H9 (cell line): ENCODE measurements at regions not wholly inside any gene's neighbourhood (a gene's known extent, or its start where the extent isn't known, plus 50 kb on each side); places are given as distances from the start of the nearest gene placed in this dataset.

Experiments
- DNase-seq: peaks from one replicate; pipeline ENCODE4 v3.0.0-alpha.2; 2017
- H2AFZ ChIP-seq: one replicate; pipeline ENCODE4 v1.6.1; 2013; ENCODE audit warnings: mild to moderate bottlenecking, low read length, control low read depth, moderate library complexity
- H2AK5ac ChIP-seq: 2 replicates; pipeline ENCODE4 v1.6.1; 2013; ENCODE audit warnings: low read length, control low read depth, mixed read lengths; ENCODE audit not compliant: insufficient read length
- H2BK120ac ChIP-seq: one replicate; pipeline ENCODE4 v1.6.1; 2013; ENCODE audit warnings: low read depth, mild to moderate bottlenecking, low read length, control low read depth, inconsistent platforms; ENCODE audit not compliant: poor library complexity, severe bottlenecking
- H2BK12ac ChIP-seq: 2 replicates; pipeline ENCODE4 v1.6.1; 2013; ENCODE audit warnings: low read length, control low read depth, mixed read lengths, low read depth; ENCODE audit not compliant: insufficient read length
- H2BK15ac ChIP-seq: 2 replicates; pipeline ENCODE4 v1.6.1; 2013; ENCODE audit warnings: low read depth, low read length, control low read depth
- H2BK20ac ChIP-seq: one replicate; pipeline ENCODE4 v1.6.1; 2013; ENCODE audit warnings: low read depth, mild to moderate bottlenecking, low read length, control low read depth, inconsistent platforms; ENCODE audit not compliant: poor library complexity, severe bottlenecking
- H2BK5ac ChIP-seq: 2 replicates; pipeline ENCODE4 v1.6.1; 2013; ENCODE audit warnings: low read length, control low read depth, mixed read lengths; ENCODE audit not compliant: insufficient read length
- H3K14ac ChIP-seq: 2 replicates; pipeline ENCODE4 v1.6.1; 2013; ENCODE audit warnings: low read length, control low read depth; ENCODE audit not compliant: insufficient read depth
- H3K18ac ChIP-seq: 2 replicates; pipeline ENCODE4 v1.6.1; 2013; ENCODE audit warnings: low read depth, mild to moderate bottlenecking, mixed read lengths, low read length, control low read depth; ENCODE audit not compliant: insufficient read length
- H3K23ac ChIP-seq: 2 replicates; pipeline ENCODE4 v1.6.1; 2013; ENCODE audit warnings: low read length, control low read depth, mixed read lengths, low read depth; ENCODE audit not compliant: insufficient read length
- H3K23me2 ChIP-seq: 2 replicates; pipeline ENCODE4 v1.6.1; 2013; ENCODE audit warnings: low read depth, mild to moderate bottlenecking, mixed read lengths, low read length, control low read depth; ENCODE audit not compliant: insufficient read length, poor library complexity, severe bottlenecking
- H3K27ac ChIP-seq: 2 replicates; pipeline ENCODE4 v1.5.1; 2013; ENCODE audit warnings: low read length, control low read depth, mixed read lengths, low read depth; ENCODE audit not compliant: insufficient read length
- H3K27me3 ChIP-seq: 2 replicates; pipeline ENCODE4 v1.6.1; 2013; ENCODE audit warnings: low read length, control low read depth, inconsistent platforms; ENCODE audit not compliant: insufficient read depth
- H3K4ac ChIP-seq: 2 replicates; pipeline ENCODE4 v1.6.1; 2013; ENCODE audit warnings: low read depth, mild to moderate bottlenecking, control low read depth, inconsistent platforms, low read length, moderate library complexity
- H3K4me1 ChIP-seq: 2 replicates; pipeline ENCODE4 v1.6.1; 2013; ENCODE audit warnings: low read length, control low read depth, inconsistent platforms; ENCODE audit not compliant: insufficient read depth
- H3K4me2 ChIP-seq: 2 replicates; pipeline ENCODE4 v1.6.1; 2013; ENCODE audit warnings: low read length, control low read depth, mixed read lengths; ENCODE audit not compliant: insufficient read length, insufficient read depth
- H3K56ac ChIP-seq: 2 replicates; pipeline ENCODE4 v1.6.1; 2013; ENCODE audit warnings: low read depth, mild to moderate bottlenecking, mixed read lengths, low read length, control low read depth; ENCODE audit not compliant: insufficient read length
- H3K79me1 ChIP-seq: 2 replicates; pipeline ENCODE4 v1.6.1; 2013; ENCODE audit warnings: low read depth, mild to moderate bottlenecking, moderate library complexity, low read length, control low read depth, inconsistent platforms; ENCODE audit not compliant: insufficient read depth, poor library complexity, severe bottlenecking
- H3K79me2 ChIP-seq: 2 replicates; pipeline ENCODE4 v1.6.1; 2013; ENCODE audit warnings: low read length, control low read depth, inconsistent platforms; ENCODE audit not compliant: insufficient read depth
- H3K9ac ChIP-seq: 2 replicates; pipeline ENCODE4 v1.6.1; 2013; ENCODE audit warnings: low read length, control low read depth, mixed read lengths; ENCODE audit not compliant: insufficient read length; ENCODE audit errors: extremely low read depth
- H3K9me3 ChIP-seq: one replicate; pipeline ENCODE4 v1.6.1; 2013; ENCODE audit warnings: low read depth, low read length, inconsistent platforms; ENCODE audit not compliant: control insufficient read depth
- H3T11ph ChIP-seq: one replicate; pipeline ENCODE4 v1.6.1; 2013; ENCODE audit warnings: mild to moderate bottlenecking, low read length, control low read depth, inconsistent platforms
- H4K20me1 ChIP-seq: one replicate; pipeline ENCODE4 v1.6.1; 2013; ENCODE audit not compliant: control insufficient read depth, insufficient read length, insufficient read depth
- H4K5ac ChIP-seq: 2 replicates; pipeline ENCODE4 v1.6.1; 2013; ENCODE audit warnings: low read depth, mild to moderate bottlenecking, mixed read lengths, low read length, control low read depth; ENCODE audit not compliant: insufficient read length
- H4K8ac ChIP-seq: replicated peaks from 2 replicates; pipeline ENCODE4 v1.6.1; 2013; ENCODE audit warnings: low read length, control low read depth, mixed read lengths, low read depth; ENCODE audit not compliant: insufficient read length
- H4K91ac ChIP-seq: 2 replicates; pipeline ENCODE4 v1.6.1; 2013; ENCODE audit warnings: low read depth, mild to moderate bottlenecking, moderate library complexity, mixed read lengths, low read length, control low read depth; ENCODE audit not compliant: insufficient read length
- H3K27ac Mint-ChIP-seq, 3 experiments: 2 replicates in 2 of 3; 3 replicates in 1 of 3; pipeline ENCODE4 v1.8.0; 2020 to 2021; ENCODE audit warnings: mixed read lengths in 3 of 3, mild to moderate bottlenecking in 1 of 3, moderate library complexity in 1 of 3
- H3K27me3 Mint-ChIP-seq: 2 replicates; pipeline ENCODE4 v1.8.0; 2021; ENCODE audit warnings: low read depth, mild to moderate bottlenecking, moderate library complexity, mixed read lengths
- H3K36me3 Mint-ChIP-seq, 3 experiments: 2 replicates in 2 of 3; 3 replicates in 1 of 3; pipeline ENCODE4 v1.8.0; 2020 to 2021; ENCODE audit warnings: low read depth in 3 of 3, mixed read lengths in 3 of 3; ENCODE audit not compliant: insufficient read depth in 1 of 3
- H3K4me1 Mint-ChIP-seq, 2 experiments: 2 replicates each; pipeline ENCODE4 v1.8.0; 2020; ENCODE audit warnings: mixed read lengths in 2 of 2
- H3K4me3 Mint-ChIP-seq, 2 experiments: 2 replicates in 1 of 2; 3 replicates in 1 of 2; pipeline ENCODE4 v1.8.0; 2020 to 2021; ENCODE audit warnings: mild to moderate bottlenecking in 2 of 2, mixed read lengths in 2 of 2, moderate library complexity in 1 of 2
- H3K9me3 Mint-ChIP-seq, 2 experiments: 2 replicates in 1 of 2; 3 replicates in 1 of 2; pipeline ENCODE4 v1.8.0; 2020; ENCODE audit warnings: mild to moderate bottlenecking in 2 of 2, mixed read lengths in 2 of 2, moderate library complexity in 1 of 2
- TF ChIP-seq, protein P1 (sequence below): fragments of 200-600 bp; sonication (generic); conservative IDR thresholded peaks from 3 replicates; pipeline ENCODE4 v1.8.0; 2021; ENCODE audit warnings: antibody characterized with exemption, mild to moderate bottlenecking

DNA sequence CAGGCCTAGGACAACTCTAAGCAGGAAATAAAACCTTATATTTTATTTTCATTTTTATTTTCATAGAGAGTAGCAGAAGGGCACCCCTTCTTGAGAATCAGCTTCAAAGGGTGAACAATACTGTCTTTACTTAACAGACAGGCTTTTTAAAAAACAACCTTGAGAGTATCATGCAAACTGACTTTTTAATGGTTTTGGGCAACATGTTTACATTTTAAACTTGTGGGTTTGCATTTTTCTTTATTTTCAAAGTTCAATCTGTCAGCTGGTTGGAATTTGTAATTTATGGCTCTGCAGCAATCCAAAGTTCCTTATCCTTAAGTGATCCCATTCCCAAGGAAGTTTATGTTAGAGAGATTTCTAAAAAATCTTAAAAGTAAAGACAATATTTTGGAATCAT lies 392.3 kb upstream of the ADAMTS5 start:
- Histone ChIP-seq H2AK5ac (no peak overlapping the region), H3K9me3 (no peaks in the 10 kb centered on the region), H3K79me1 (no peaks in the 10 kb centered on the region), H3K4ac (no peak overlapping the region), H3K27ac (no peak overlapping the region), H3K23ac (no peak overlapping the region), H4K91ac (no peak overlapping the region), H4K8ac (no peak overlapping the region), H2BK120ac (no peak overlapping the region), H3K4me2 (no peak overlapping the region), H3K4me1 (no peaks in the 10 kb centered on the region), H3K79me2 (no peaks in the 10 kb centered on the region), H3K27me3 (no peaks in the 10 kb centered on the region), H3K14ac (no peak overlapping the region), H3K56ac (no peak overlapping the region), H3K23me2 (no peaks in the 10 kb centered on the region), H3T11ph (no peak overlapping the region), H4K20me1 (no peaks in the 10 kb centered on the region), H3K18ac (no peak overlapping the region), H3K9ac (no peak overlapping the region), H4K5ac (no peak overlapping the region), H2BK15ac (no peak overlapping the region), H2BK5ac (no peak overlapping the region), H2AFZ (no peak overlapping the region), H2BK20ac (no peak overlapping the region), H2BK12ac (no peak overlapping the region)
- no peaks in the 10 kb centered on the region for H3K27me3 Mint-ChIP-seq
- no peak overlapping the region for H3K4me3 Mint-ChIP-seq
- no peaks in the 10 kb centered on the region for H3K9me3 Mint-ChIP-seq
- DNase-seq = no peak
- H3K27ac Mint-ChIP-seq = no peak overlapping the region
- TF ChIP-seq, protein P1, sequence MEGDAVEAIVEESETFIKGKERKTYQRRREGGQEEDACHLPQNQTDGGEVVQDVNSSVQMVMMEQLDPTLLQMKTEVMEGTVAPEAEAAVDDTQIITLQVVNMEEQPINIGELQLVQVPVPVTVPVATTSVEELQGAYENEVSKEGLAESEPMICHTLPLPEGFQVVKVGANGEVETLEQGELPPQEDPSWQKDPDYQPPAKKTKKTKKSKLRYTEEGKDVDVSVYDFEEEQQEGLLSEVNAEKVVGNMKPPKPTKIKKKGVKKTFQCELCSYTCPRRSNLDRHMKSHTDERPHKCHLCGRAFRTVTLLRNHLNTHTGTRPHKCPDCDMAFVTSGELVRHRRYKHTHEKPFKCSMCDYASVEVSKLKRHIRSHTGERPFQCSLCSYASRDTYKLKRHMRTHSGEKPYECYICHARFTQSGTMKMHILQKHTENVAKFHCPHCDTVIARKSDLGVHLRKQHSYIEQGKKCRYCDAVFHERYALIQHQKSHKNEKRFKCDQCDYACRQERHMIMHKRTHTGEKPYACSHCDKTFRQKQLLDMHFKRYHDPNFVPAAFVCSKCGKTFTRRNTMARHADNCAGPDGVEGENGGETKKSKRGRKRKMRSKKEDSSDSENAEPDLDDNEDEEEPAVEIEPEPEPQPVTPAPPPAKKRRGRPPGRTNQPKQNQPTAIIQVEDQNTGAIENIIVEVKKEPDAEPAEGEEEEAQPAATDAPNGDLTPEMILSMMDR = no peak
- no peaks in the 10 kb centered on the region for H3K36me3 Mint-ChIP-seq
- no peaks in the 10 kb centered on the region for H3K4me1 Mint-ChIP-seq
